Naive thymus-derived CD4-positive, alpha-beta T cell (primary cell): ENCODE measurements at regions not wholly inside any gene's neighbourhood (a gene's known extent, or its start where the extent isn't known, plus 50 kb on each side); places are given as distances from the start of the nearest gene placed in this dataset.
A peak's percentile ranks its signal among the peaks of the same experiment; 100 is the strongest.

ENCODE experiments used
- ATAC-seq: fragments of 150-1000 bp; cut with Tn5 transposase; 2 replicates; pipeline ENCODE4 v1.10.0; 2021; ENCODE audit warnings: mild to moderate bottlenecking, moderate library complexity
- CTCF ChIA-PET: fragments of 350-600 bp; sonication (Branson Sonifier 250); formaldehyde crosslinking; loops from one replicate; lab custom pipeline; 2021; ENCODE audit warnings: antibody characterized with exemption; lab: Charles Lee
- POLR2A ChIA-PET: fragments of 350-600 bp; sonication (Branson Sonifier 250); formaldehyde crosslinking; loops from one replicate; lab custom pipeline; 2021; ENCODE audit warnings: antibody characterized with exemption, inconsistent platforms; lab: Charles Lee
- DNase-seq, 9 donors: peaks; one replicate each; pipeline versions ENCODE4 v3.0.0 to v3.0.0-alpha.2; 2020 to 2022; ENCODE audit warnings: mixed read lengths in 1 of 9
- H3K27ac ChIP-seq: one replicate; pipeline ENCODE4 v1.7.0; 2013; ENCODE audit warnings: mild to moderate bottlenecking, low read depth, low read length, moderate library complexity
- H3K27me3 ChIP-seq, 2 donors: one replicate each; pipeline ENCODE4 v1.7.0; 2013; ENCODE audit warnings: low read length in 2 of 2, mild to moderate bottlenecking in 2 of 2, moderate library complexity in 2 of 2; ENCODE audit not compliant: control insufficient read depth in 2 of 2, insufficient read depth in 2 of 2
- H3K36me3 ChIP-seq, 3 experiments: 1 replicate in 2 of 3; 2 replicates in 1 of 3; pipeline ENCODE4 v1.7.0; 2013; ENCODE audit warnings: low read length in 3 of 3, mild to moderate bottlenecking in 3 of 3, moderate library complexity in 1 of 3; ENCODE audit not compliant: insufficient read depth in 3 of 3, control insufficient read depth in 2 of 3
- H3K4me1 ChIP-seq, 2 donors: one replicate each; pipeline ENCODE4 v1.7.0; 2013; ENCODE audit warnings: low read length in 2 of 2, mild to moderate bottlenecking in 2 of 2, moderate library complexity in 1 of 2; ENCODE audit not compliant: control insufficient read depth in 2 of 2, insufficient read depth in 2 of 2
- H3K4me3 ChIP-seq: 2 replicates; pipeline ENCODE4 v1.7.0; 2013; ENCODE audit warnings: mild to moderate bottlenecking, low read length
- H3K9me3 ChIP-seq, 3 experiments: 1 replicate in 2 of 3; 2 replicates in 1 of 3; pipeline ENCODE4 v1.7.0; 2013; ENCODE audit warnings: low read length in 3 of 3; ENCODE audit not compliant: control insufficient read depth in 2 of 3
- H3K27ac Mint-ChIP-seq, 9 donors: one replicate each; pipeline ENCODE4 v1.8.0; 2020 to 2022; ENCODE audit warnings: mixed read lengths in 9 of 9, mild to moderate bottlenecking in 8 of 9, moderate library complexity in 5 of 9, inconsistent platforms in 2 of 9
- H3K27me3 Mint-ChIP-seq, 5 donors: one replicate each; pipeline ENCODE4 v1.8.0; 2021 to 2022; ENCODE audit warnings: mixed read lengths in 5 of 5, mild to moderate bottlenecking in 1 of 5
- H3K36me3 Mint-ChIP-seq, 5 donors: one replicate each; pipeline ENCODE4 v1.8.0; 2020 to 2022; ENCODE audit warnings: mixed read lengths in 5 of 5, mild to moderate bottlenecking in 3 of 5, inconsistent platforms in 1 of 5
- H3K4me1 Mint-ChIP-seq, 7 donors: one replicate each; pipeline ENCODE4 v1.8.0; 2020 to 2022; ENCODE audit warnings: mixed read lengths in 7 of 7, mild to moderate bottlenecking in 3 of 7, inconsistent platforms in 1 of 7
- H3K4me3 Mint-ChIP-seq, 10 donors: one replicate each; pipeline ENCODE4 v1.8.0; 2020 to 2022; ENCODE audit warnings: mild to moderate bottlenecking in 10 of 10, mixed read lengths in 10 of 10, moderate library complexity in 6 of 10, inconsistent platforms in 2 of 10
- H3K9me3 Mint-ChIP-seq, 11 donors: one replicate each; pipeline ENCODE4 v1.8.0; 2020 to 2022; ENCODE audit warnings: mixed read lengths in 11 of 11, mild to moderate bottlenecking in 4 of 11, inconsistent platforms in 1 of 11, moderate library complexity in 1 of 11
- intact Hi-C, 2 donors: fragments of 100-400 bp; cut with micrococcal nuclease; formaldehyde crosslinking; loops; one replicate each; pipeline ENCODE4 v1.15.1; 2023

- Histone ChIP-seq H3K4me3 (no peak overlapping the region), H3K4me1 (no peaks in the 10 kb centered on the region), H3K9me3 (no peaks in the 10 kb centered on the region), H3K36me3 (no peaks in the 10 kb centered on the region), H3K27me3 (no peaks in the 10 kb centered on the region), H3K27ac (no peak overlapping the region)
- peaks cover 0 to 3% (median 0%) of the 10 kb centered on the region in 7 donors for H3K4me1 Mint-ChIP-seq
- ATAC-seq = no peak
- POLR2A ChIA-PET = no interaction called here
- no peak overlapping the region for H3K4me3 Mint-ChIP-seq
- intact Hi-C loops = no loop called here
- DNase-seq = no peak
- H3K27me3 Mint-ChIP-seq = peaks cover 0 to 14% (median 8%) of the 10 kb centered on the region in 5 donors
- H3K9me3 Mint-ChIP-seq = peaks cover 0 to 9% (median 2%) of the 10 kb centered on the region in 11 donors
- no peaks in the 10 kb centered on the region for H3K36me3 Mint-ChIP-seq
- H3K27ac Mint-ChIP-seq = no peak overlapping the region
- CTCF ChIA-PET = no interaction called here
Measured at GRCh38 chr18:56238576-56238975, 399.8 kb downstream of the TXNL1 start.

GRCh38 chr18:56235481-56236013 lies 402.8 kb downstream of the TXNL1 start:
- ATAC-seq (peak; percentile 40), DNase-seq (no peak)
- CTCF ChIA-PET = no interaction called here
- H3K9me3 Mint-ChIP-seq = peaks cover 3 to 19% (median 8%) of the 10 kb centered on the region in 11 donors
- no peaks in the 10 kb centered on the region for H3K9me3 ChIP-seq
- peaks cover 0 to 14% (median 8%) of the 10 kb centered on the region in 5 donors for H3K27me3 Mint-ChIP-seq
- no peak overlapping the region for H3K4me3 ChIP-seq
- peaks cover 0 to 3% (median 0%) of the 10 kb centered on the region in 7 donors for H3K4me1 Mint-ChIP-seq
- POLR2A ChIA-PET = no interaction called here
- no peak overlapping the region for H3K27ac ChIP-seq
- H3K4me1 ChIP-seq = no peaks in the 10 kb centered on the region
- H3K36me3 Mint-ChIP-seq = no peaks in the 10 kb centered on the region
- no peaks in the 10 kb centered on the region for H3K27me3 ChIP-seq
- H3K36me3 ChIP-seq = no peaks in the 10 kb centered on the region
- H3K27ac Mint-ChIP-seq = no peak overlapping the region
- intact Hi-C loops = no loop called here
- H3K4me3 Mint-ChIP-seq = no peak overlapping the region

DNA sequence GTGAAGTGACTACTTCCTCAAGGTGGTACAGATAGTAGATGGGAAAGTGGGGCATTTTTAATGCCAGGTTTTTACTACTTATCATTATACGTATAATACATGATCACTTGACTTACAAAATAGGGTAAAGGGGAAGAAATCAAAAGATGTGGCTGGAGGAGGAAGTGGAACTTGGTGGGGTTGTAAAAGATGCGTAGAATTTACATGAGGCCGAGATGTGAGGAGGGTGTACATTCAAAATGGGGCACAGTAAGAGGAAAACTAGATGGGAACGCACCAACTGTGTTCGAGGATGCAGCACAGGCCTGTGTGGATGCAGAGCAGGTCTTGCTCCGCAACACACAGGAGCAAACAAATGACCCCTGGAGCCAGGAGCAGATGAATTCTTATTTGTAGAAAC lies 403.3 kb downstream of the TXNL1 start:
- POLR2A ChIA-PET = no interaction called here
- Mint-ChIP-seq H3K4me1 (peaks cover 0 to 3% (median 0%) of the 10 kb centered on the region in 7 donors), H3K36me3 (no peaks in the 10 kb centered on the region), H3K27me3 (peaks cover 0 to 14% (median 8%) of the 10 kb centered on the region in 5 donors), H3K4me3 (no peak overlapping the region), H3K27ac (no peak overlapping the region), H3K9me3 (peaks cover 5 to 23% (median 9%) of the 10 kb centered on the region in 11 donors)
- CTCF ChIA-PET = no interaction called here
- Histone ChIP-seq H3K4me3 (no peak overlapping the region), H3K9me3 (no peaks in the 10 kb centered on the region), H3K27me3 (no peaks in the 10 kb centered on the region), H3K27ac (no peak overlapping the region), H3K36me3 (no peaks in the 10 kb centered on the region), H3K4me1 (no peaks in the 10 kb centered on the region)
- intact Hi-C loops = no loop called here
- peak; percentile 31 for ATAC-seq
- DNase-seq = no peak

DNA sequence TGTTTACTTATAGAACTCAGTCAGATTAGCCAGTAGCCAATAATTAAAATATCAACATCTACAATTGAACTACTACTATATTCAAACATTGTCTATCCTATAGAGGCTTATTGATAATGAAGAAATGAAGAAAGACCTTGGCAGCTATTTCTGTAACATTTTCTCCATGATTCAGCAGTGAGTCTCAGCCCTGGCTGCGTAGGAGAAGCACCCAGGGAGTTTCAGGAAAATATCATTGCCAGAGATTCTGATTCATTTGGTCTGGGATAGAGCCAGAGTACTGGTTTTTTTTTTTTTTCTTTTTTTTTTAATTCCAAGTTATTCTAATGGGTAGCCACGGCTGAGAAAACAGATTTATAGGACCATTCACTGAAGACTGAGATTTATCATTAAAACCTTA lies 404.8 kb downstream of the TXNL1 start:
- DNase-seq = no peak
- Mint-ChIP-seq H3K36me3 (no peaks in the 10 kb centered on the region), H3K4me1 (peaks cover 0 to 3% (median 0%) of the 10 kb centered on the region in 7 donors), H3K27me3 (peaks cover 0 to 11% (median 8%) of the 10 kb centered on the region in 5 donors), H3K4me3 (no peak overlapping the region), H3K27ac (no peak overlapping the region), H3K9me3 (peaks cover 5 to 32% (median 9%) of the 10 kb centered on the region in 11 donors)
- Histone ChIP-seq H3K4me1 (no peaks in the 10 kb centered on the region), H3K4me3 (no peak overlapping the region), H3K27me3 (no peaks in the 10 kb centered on the region), H3K9me3 (no peaks in the 10 kb centered on the region), H3K36me3 (no peaks in the 10 kb centered on the region), H3K27ac (no peak overlapping the region)
- ATAC-seq = no peak
- POLR2A ChIA-PET = no interaction called here
- CTCF ChIA-PET = no interaction called here
- intact Hi-C loops = no loop called here

- H3K27ac ChIP-seq = no peak overlapping the region
- CTCF ChIA-PET = no interaction called here
- Mint-ChIP-seq H3K4me3 (no peak overlapping the region), H3K9me3 (peaks cover 1 to 20% (median 5%) of the 10 kb centered on the region in 11 donors), H3K27me3 (no peaks in the 10 kb centered on the region), H3K4me1 (no peaks in the 10 kb centered on the region), H3K36me3 (no peaks in the 10 kb centered on the region), H3K27ac (no peak overlapping the region)
- POLR2A ChIA-PET = no interaction called here
- H3K4me3 ChIP-seq = no peak overlapping the region
- no peaks in the 10 kb centered on the region for H3K36me3 ChIP-seq
- intact Hi-C loops = no loop called here
- H3K9me3 ChIP-seq = no peaks in the 10 kb centered on the region
- DNase-seq (no peak), ATAC-seq (no peak)
- no peaks in the 10 kb centered on the region for H3K4me1 ChIP-seq
- H3K27me3 ChIP-seq = no peaks in the 10 kb centered on the region
Measured at GRCh38 chr18:56226025-56226424, 412.4 kb downstream of the TXNL1 start.

DNA sequence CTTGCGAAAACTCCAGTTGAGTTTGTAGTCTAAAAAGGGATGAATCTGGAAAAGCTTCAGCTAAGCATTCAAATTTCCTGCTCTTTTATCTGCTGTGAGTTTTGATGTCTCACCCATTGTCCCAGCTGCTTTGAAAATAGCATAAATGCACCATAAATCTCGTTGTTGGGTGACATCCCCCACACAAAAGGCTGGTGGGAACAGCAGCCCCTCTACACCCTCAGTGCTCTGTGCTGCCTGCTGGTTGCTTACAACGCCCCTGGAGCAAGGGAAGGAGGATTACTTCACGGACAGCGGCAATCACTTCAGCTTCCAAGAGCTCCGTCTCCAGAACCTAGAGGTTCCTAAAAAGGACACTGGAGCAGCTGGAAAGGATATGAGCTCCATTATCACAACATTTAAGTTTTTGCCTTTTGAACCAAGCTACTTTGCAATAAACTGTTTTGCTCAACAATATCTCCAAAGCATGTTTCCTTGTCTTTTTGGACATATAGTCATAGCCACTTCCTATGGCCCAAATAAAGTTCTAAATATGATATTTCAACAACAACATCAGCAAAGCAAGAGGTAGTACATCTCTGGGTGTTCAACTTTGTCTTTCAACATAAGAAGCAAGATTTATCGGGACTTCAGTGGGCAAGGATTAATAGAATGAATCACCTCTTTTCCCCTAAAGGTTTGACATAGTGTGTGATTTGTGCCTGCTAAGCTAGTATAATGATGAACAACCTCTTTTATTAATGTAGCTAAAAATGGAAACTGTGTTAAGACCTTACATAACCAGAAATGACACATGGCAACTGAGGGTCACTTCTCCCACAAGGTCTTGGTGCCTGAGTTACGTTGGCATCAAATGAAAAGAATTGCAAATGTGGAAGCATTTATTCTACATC lies 413.5 kb downstream of the TXNL1 start:
- H3K27me3 ChIP-seq = no peaks in the 10 kb centered on the region
- Mint-ChIP-seq H3K4me3 (no peak overlapping the region), H3K27me3 (no peaks in the 10 kb centered on the region), H3K27ac (no peak overlapping the region), H3K9me3 (peaks cover 0 to 17% (median 2%) of the 10 kb centered on the region in 11 donors), H3K4me1 (no peaks in the 10 kb centered on the region), H3K36me3 (no peaks in the 10 kb centered on the region)
- no peaks in the 10 kb centered on the region for H3K36me3 ChIP-seq
- H3K9me3 ChIP-seq = no peaks in the 10 kb centered on the region
- H3K27ac ChIP-seq = no peak overlapping the region
- no peak for DNase-seq
- intact Hi-C loops = no loop called here
- H3K4me3 ChIP-seq = no peak overlapping the region
- POLR2A ChIA-PET = no interaction called here
- no peak for ATAC-seq
- CTCF ChIA-PET = no interaction called here
- no peaks in the 10 kb centered on the region for H3K4me1 ChIP-seq
